Fibroblast of the aortic adventitia (primary cell): ENCODE measurements at regions not wholly inside any gene's neighbourhood (a gene's known extent, or its start where the extent isn't known, plus 50 kb on each side); places are given as distances from the start of the nearest gene placed in this dataset.

Experiments
- DNase-seq: peaks from one replicate; pipeline ENCODE4 v3.0.0-alpha.2; 2010; ENCODE audit warnings: low read depth
- H3K4me3 ChIP-seq: 2 replicates; pipeline ENCODE4 v1.5.1; 2011; ENCODE audit warnings: low read depth, mild to moderate bottlenecking, control low read depth, low read length, moderate library complexity
- CTCF ChIP-seq: IDR thresholded peaks from 2 replicates; pipeline ENCODE4 v1.5.1; 2011; ENCODE audit warnings: mild to moderate bottlenecking, low read length, control low read depth, inconsistent platforms; ENCODE audit not compliant: insufficient read depth

DNA sequence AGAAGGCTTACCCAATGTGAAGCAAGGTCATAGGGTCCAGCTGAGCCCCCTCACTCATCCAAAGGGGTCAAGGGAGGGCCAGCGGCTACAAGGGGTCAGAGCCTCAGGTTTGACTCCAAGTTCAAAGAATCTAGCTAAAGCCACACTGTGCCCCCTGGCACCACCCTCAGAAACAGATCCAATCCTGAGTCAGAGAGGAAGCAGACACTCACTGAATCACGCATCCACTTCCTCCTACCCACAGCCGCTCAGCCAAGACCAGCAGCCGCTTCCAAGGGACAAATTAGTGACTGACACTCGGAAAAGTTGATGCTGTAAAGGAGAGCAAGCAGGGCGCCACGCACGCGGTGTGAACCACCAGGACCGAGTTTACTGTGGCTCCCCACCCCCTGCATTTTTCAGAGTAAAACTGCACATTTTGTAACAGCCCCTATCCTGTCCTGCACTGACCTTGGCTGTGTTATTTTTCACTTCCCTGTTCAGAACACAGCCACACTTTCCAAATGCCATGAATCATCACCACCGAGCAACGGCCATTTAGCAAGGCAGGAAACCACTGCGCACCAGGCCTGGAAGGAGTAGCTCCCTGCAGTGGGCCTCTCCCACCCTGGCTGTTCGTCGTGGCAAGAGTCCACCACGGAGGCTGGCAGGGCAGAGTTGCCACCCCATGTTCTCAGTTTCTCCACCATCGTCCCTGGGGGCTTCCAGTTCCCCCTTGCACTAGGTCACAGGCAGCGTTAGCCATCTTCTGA, 147.8 kb downstream of the TOMM20 start:
- no peak for TF ChIP-seq CTCF
- DNase-seq: peak; percentile 97
- H3K4me3 ChIP-seq: no peak overlapping the region

GRCh38 chr1:234980291-234980644, 148.4 kb downstream of the TOMM20 start:
- no peak overlapping the region for H3K4me3 ChIP-seq
- DNase-seq: no peak

DNA sequence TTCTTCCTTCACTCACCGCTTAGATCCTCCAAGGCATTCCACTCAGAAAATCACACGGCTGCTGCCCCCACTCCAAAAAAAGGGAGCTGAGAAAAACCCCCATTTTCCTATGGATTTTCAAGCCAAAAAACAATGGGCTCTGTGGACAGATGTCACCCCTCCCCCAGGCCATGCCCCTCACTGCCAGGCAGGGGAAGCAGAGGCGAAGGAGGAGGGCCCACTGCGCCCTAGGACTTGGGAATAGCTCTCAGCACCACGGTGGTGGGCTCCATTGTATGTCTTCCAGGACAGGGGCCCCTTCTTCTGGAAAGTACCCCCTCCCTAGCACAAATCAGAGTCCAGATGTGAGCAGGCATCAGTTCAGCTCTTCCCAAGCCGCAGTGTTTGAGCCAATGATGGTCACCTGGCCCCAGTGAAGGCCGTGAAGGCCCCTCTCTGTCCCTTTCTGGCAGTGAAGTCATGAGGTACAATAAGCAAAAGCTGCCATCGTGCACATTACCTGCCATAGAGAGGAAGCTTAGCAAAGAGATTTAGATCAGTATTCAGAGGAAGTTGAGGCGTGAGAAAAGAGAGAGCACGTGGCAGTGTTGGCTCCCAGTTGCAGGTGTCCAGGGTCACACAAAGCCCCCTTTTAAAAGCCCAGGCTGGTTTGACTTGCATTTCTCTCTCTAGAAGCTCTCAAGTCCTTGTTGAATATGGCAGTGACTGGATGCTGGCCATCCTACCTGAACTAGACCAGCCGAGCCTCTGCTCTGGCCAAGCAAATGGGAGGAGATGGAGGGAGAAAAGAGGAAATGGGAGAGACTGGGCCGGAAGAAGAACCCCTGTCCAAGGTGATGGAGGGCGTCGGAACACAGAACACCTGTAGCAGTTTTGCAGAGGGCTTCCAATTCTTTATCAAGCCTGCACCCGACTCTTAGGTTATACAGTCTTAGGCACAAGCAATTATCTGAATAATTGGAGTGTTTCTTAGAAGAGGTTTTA, 149.0 kb downstream of the TOMM20 start:
- no peak for DNase-seq
- H3K4me3 ChIP-seq: no peak overlapping the region
- TF ChIP-seq CTCF: no peak

More at GRCh38 chr1:234980291-234980644, 148.4 kb downstream of the TOMM20 start:
- peak; percentile 3 for TF ChIP-seq CTCF

- no peak for TF ChIP-seq CTCF
- DNase-seq: peak; percentile 66
- H3K4me3 ChIP-seq: no peak overlapping the region
Observed at GRCh38 chr1:234978397-234979295, 150.0 kb downstream of the TOMM20 start.

GRCh38 chr1:234977875-234978396, 150.7 kb downstream of the TOMM20 start:
- DNase-seq: no peak
- TF ChIP-seq CTCF: no peak
- no peak overlapping the region for H3K4me3 ChIP-seq
